ENCODE measurements at regions not wholly inside any gene's neighbourhood (a gene's known extent, or its start where the extent isn't known, plus 50 kb on each side); places are given as distances from the start of the nearest gene placed in this dataset.

DNA sequence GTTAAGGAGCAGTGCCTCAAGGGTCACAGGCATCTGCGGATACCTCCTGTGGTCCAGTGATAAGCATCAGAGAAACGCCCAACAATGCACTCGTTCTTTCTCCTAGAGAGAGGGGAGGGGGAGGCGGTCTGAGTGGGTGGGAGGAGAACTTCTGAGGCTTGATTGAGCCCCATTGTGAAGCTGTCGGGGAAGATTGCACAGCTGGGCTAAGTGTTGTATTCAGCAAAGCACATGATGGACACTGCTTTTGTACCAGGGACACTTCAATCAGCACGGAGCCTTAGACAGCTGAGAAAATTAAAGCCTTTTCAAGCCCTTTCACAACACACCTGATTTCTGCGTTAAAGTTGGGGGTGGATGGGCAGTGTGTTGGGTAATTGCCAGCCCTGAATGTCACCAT is 230.3 kb upstream of the GHITM start:
- Histone ChIP-seq H3K4me3 (replicated peaks; ENCODE audit: low read depth, low read length) (no peak overlapping the region), H3K36me3 (ENCODE audit: control insufficient read depth, insufficient read depth, low read length) (no peaks in the 10 kb centered on the region), H3K27me3 (replicated peaks; ENCODE audit: control insufficient read depth, insufficient read depth, low read length) (no peaks in the 10 kb centered on the region)
- TF ChIP-seq, protein P1, sequence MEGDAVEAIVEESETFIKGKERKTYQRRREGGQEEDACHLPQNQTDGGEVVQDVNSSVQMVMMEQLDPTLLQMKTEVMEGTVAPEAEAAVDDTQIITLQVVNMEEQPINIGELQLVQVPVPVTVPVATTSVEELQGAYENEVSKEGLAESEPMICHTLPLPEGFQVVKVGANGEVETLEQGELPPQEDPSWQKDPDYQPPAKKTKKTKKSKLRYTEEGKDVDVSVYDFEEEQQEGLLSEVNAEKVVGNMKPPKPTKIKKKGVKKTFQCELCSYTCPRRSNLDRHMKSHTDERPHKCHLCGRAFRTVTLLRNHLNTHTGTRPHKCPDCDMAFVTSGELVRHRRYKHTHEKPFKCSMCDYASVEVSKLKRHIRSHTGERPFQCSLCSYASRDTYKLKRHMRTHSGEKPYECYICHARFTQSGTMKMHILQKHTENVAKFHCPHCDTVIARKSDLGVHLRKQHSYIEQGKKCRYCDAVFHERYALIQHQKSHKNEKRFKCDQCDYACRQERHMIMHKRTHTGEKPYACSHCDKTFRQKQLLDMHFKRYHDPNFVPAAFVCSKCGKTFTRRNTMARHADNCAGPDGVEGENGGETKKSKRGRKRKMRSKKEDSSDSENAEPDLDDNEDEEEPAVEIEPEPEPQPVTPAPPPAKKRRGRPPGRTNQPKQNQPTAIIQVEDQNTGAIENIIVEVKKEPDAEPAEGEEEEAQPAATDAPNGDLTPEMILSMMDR (IDR thresholded peaks at IDR 0.05; ENCODE audit: insufficient read depth, low read length, poor library complexity, severe bottlenecking) = no peak
- DNase-seq (ENCODE audit: extremely low read depth, insufficient read length) = no peak

DNA sequence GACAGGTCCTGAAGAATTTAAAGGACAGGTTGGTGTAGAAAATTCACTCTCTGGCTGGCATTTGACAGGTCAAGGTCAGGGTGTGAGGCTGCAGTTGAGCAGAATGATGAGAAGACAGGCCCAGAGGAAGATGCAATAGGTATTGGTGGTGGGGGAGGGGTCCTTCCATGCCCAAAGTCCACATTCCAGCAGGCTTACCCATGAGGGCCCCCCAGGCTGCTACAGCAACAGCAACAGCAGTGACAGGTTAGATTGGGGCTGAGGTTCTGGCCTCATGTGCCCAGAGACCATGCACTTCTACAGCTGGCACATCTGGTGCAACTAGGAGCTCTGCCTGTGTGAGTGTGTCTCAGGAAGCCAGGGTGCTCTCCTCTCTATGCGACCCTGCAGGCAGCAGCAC is 223.5 kb upstream of the GHITM start:
- Histone ChIP-seq H3K27me3 (replicated peaks; ENCODE audit: control insufficient read depth, insufficient read depth, low read length) (no peaks in the 10 kb centered on the region), H3K36me3 (ENCODE audit: control insufficient read depth, insufficient read depth, low read length) (no peaks in the 10 kb centered on the region), H3K4me3 (replicated peaks; ENCODE audit: low read depth, low read length) (no peak overlapping the region)
- no peak for DNase-seq (ENCODE audit: extremely low read depth, insufficient read length)
- TF ChIP-seq, protein P1 (IDR thresholded peaks at IDR 0.05; ENCODE audit: insufficient read depth, low read length, poor library complexity, severe bottlenecking) = no peak

DNA sequence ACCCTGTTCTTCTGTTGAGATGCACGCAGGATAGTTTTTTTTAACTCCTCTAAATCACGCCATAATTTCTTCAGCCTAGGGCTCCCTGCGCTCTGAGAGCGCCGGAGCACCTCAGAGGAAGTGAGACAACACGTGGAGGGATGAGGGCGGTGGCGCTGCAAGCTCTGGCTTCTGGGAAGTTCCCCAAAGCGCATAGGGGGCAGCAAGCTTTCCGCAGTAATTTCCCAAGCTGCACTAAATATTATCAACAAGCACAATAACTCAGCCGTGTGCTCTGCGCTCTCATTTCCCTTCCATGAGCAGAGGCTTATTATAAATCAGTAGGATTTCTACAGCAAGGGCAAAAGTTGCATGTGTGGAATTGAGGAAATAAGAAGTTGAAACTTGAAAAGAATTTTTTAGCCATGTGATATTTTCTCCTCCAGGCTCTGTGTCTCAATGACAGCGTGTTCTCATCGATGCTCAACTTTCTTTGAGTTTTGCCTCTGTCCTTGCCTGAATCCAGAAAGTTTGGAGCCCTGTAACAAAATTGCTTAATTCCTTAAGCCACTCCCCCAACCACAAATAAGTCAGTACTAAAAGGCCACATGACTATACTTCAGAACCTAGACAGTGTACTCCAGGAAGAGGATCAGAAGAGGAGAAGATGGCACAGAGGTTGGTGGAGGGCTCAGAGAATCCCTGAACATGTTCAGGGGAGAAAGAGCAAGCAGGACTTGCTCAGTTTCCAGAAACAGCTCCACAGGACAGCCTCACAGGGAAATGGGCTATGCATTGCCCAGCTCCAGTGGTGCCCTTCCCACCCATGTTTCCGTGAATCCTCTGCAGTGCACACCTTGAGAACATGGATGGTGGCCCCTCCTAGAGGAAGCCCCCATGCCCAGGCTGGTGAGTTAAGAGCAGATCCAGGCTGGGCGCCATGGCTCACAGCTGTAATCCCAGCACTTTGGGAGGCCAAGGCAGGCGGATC is 221.5 kb upstream of the GHITM start:
- Histone ChIP-seq H3K27me3 (replicated peaks; ENCODE audit: control insufficient read depth, insufficient read depth, low read length) (no peaks in the 10 kb centered on the region), H3K36me3 (ENCODE audit: control insufficient read depth, insufficient read depth, low read length) (no peaks in the 10 kb centered on the region), H3K4me3 (replicated peaks; ENCODE audit: low read depth, low read length) (no peak overlapping the region)
- DNase-seq (ENCODE audit: extremely low read depth, insufficient read length) = peak; percentile 16
- TF ChIP-seq, protein P1 (IDR thresholded peaks at IDR 0.05; ENCODE audit: insufficient read depth, low read length, poor library complexity, severe bottlenecking) = peak; percentile 53

DNA sequence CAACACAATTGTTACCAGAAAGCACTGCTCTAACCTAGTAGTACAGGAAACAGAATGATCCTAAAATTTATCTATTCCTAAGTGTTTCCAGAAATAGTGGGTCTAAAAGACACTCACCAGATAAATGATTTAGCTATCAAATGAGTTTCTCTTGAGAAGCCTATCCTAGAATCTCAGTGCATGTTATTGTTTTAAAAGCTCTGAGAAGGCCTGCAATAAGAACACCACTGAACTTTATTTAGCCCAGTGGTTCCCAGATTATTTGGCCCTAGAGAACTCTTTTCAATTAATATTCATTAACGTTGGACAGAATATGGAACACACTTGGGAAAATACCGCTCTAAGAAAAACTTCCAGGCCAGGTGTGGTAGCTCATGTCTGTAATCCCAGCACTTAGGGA is 220.1 kb upstream of the GHITM start:
- Histone ChIP-seq H3K36me3 (ENCODE audit: control insufficient read depth, insufficient read depth, low read length) (no peaks in the 10 kb centered on the region), H3K4me3 (replicated peaks; ENCODE audit: low read depth, low read length) (no peak overlapping the region), H3K27me3 (replicated peaks; ENCODE audit: control insufficient read depth, insufficient read depth, low read length) (no peaks in the 10 kb centered on the region)
- TF ChIP-seq, protein P1 (IDR thresholded peaks at IDR 0.05; ENCODE audit: insufficient read depth, low read length, poor library complexity, severe bottlenecking) = no peak
- DNase-seq (ENCODE audit: extremely low read depth, insufficient read length) = no peak

DNA sequence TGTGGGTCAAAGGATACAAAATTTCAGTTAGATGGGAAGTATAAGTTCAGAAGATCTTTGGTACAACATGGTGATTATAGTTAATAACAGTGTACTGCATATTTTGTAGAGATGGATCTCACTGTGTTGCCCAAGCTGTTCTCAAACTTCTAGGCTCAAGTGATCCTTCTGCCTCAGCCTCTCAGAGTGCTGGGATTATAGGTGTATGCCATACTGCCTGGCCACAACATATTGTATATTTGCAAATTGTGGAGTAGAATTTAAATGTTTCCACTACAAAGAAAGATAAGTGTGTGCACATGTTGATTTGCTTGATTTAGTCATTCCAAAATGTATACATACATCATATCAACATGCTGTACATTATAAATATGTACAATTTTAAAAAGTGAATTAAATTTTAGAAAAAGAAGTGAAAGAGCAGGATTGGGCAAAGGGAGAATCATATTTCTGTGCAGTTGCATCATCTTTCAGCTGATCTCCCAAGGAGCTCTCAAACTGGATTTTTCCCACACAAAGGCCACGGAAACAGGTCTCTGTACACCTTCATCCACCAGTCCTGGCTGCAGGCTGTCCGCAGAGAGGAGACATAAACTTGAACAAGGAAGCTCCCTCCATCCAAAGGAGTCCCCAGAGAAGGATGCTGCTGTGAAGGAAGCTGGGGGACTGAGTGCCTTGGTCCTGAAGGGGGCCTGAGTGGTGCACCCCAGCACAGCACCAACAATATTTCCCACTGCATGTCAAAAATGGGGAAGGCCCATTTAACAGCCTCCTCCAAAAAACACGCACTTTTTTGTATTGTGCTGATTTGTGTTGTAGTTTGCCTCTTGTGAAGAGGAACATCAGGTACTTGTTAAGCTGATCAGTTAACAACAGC is 217.1 kb upstream of the GHITM start:
- TF ChIP-seq, protein P1 (IDR thresholded peaks at IDR 0.05; ENCODE audit: insufficient read depth, low read length, poor library complexity, severe bottlenecking) = no peak
- Histone ChIP-seq H3K4me3 (replicated peaks; ENCODE audit: low read depth, low read length) (no peak overlapping the region), H3K36me3 (ENCODE audit: control insufficient read depth, insufficient read depth, low read length) (no peaks in the 10 kb centered on the region), H3K27me3 (replicated peaks; ENCODE audit: control insufficient read depth, insufficient read depth, low read length) (no peaks in the 10 kb centered on the region; the same call in 1 of the 2 replicates)
- DNase-seq (ENCODE audit: extremely low read depth, insufficient read length) = no peak

Measured in GM06990 (cell line).